ENCODE measurements at regions not wholly inside any gene's neighbourhood (a gene's known extent, or its start where the extent isn't known, plus 50 kb on each side); places are given as distances from the start of the nearest gene placed in this dataset.
"Not testable (repeated sequence)": the region's sequence is repeated elsewhere in the genome, so short reads cannot be mapped to it uniquely, and the experiment has no call there.

DNA sequence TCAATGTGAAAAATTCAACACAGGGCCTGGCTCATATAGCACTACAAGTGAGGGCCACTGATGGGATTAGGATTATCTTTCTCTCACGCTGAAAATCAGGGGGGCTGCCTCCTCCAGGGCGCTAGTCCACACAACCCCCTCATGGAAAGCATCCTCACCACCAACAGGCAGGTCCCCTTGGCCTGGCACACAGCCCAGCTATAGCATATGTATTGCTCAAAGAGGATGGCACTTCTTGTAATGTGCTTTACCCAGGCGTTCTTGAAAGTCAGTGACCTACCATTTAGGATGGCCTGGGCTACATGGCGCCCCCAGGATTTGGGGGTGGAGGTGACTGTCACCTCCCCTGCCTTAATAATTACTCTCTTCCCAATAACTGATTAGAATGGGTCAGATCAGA lies 71.0 kb upstream of the LSM6 start:
- DNase-seq (ENCODE audit: low read depth, low spot score) (no peak), FAIRE-seq (no peak)
- TF ChIP-seq EZH2 (IDR thresholded peaks at IDR 0.05; ENCODE audit: low read length), result no peak
- TF ChIP-seq, protein P1, sequence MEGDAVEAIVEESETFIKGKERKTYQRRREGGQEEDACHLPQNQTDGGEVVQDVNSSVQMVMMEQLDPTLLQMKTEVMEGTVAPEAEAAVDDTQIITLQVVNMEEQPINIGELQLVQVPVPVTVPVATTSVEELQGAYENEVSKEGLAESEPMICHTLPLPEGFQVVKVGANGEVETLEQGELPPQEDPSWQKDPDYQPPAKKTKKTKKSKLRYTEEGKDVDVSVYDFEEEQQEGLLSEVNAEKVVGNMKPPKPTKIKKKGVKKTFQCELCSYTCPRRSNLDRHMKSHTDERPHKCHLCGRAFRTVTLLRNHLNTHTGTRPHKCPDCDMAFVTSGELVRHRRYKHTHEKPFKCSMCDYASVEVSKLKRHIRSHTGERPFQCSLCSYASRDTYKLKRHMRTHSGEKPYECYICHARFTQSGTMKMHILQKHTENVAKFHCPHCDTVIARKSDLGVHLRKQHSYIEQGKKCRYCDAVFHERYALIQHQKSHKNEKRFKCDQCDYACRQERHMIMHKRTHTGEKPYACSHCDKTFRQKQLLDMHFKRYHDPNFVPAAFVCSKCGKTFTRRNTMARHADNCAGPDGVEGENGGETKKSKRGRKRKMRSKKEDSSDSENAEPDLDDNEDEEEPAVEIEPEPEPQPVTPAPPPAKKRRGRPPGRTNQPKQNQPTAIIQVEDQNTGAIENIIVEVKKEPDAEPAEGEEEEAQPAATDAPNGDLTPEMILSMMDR (optimal IDR thresholded peaks at IDR 0.05 in 1 of 3, IDR thresholded peaks at IDR 0.05 in 1 of 3, conservative IDR thresholded peaks at IDR 0.05 in 1 of 3; ENCODE audit: extremely low read depth in 1 of 3, insufficient read depth in 2 of 3, low read length in 3 of 3), result no peak
- no peak overlapping the region for H3K27ac ChIP-seq (ENCODE audit: control insufficient read depth, insufficient read depth, low read length)
- H3K4me3 ChIP-seq (ENCODE audit: control insufficient read depth in 2 of 3, extremely low read depth in 1 of 3, insufficient read depth in 2 of 3, low read depth in 1 of 3, low read length in 3 of 3), result no peak overlapping the region
- H3K79me2 ChIP-seq (ENCODE audit: control insufficient read depth, insufficient read depth, low read length), result no peaks in the 10 kb centered on the region
- no peaks in the 10 kb centered on the region for H3K9me3 ChIP-seq (ENCODE audit: control insufficient read depth, low read depth, low read length)
- dilution Hi-C loops (cut with MboI; ENCODE audit: extremely low pct_ligation_motif_present, low sequenced_read_pairs), result no loop called here
- no peaks in the 10 kb centered on the region for H3K36me3 ChIP-seq (ENCODE audit: control insufficient read depth in 2 of 2, extremely low read depth in 1 of 2, insufficient read depth in 2 of 2, low read length in 2 of 2)
- H3K4me1 ChIP-seq (ENCODE audit: control insufficient read depth, extremely low read depth, insufficient read depth, low read length), result no peaks in the 10 kb centered on the region
- H3K4me2 ChIP-seq (ENCODE audit: control insufficient read depth, extremely low read depth, insufficient read depth, low read depth, low read length), result no peak overlapping the region
- no peaks in the 10 kb centered on the region for H3K27me3 ChIP-seq (ENCODE audit: control insufficient read depth, extremely low read depth, insufficient read depth, low read length)
- no peak overlapping the region for H2AFZ ChIP-seq (ENCODE audit: control insufficient read depth, low read length)
- H3K9ac ChIP-seq (ENCODE audit: control insufficient read depth, extremely low read depth, insufficient read depth, low read length), result no peak overlapping the region
- no peaks in the 10 kb centered on the region for H4K20me1 ChIP-seq (ENCODE audit: control insufficient read depth, extremely low read depth, insufficient read depth, low read length)
- H3K9me1 ChIP-seq (ENCODE audit: control insufficient read depth, extremely low read depth, insufficient read depth, low read length), result no peaks in the 10 kb centered on the region

DNA sequence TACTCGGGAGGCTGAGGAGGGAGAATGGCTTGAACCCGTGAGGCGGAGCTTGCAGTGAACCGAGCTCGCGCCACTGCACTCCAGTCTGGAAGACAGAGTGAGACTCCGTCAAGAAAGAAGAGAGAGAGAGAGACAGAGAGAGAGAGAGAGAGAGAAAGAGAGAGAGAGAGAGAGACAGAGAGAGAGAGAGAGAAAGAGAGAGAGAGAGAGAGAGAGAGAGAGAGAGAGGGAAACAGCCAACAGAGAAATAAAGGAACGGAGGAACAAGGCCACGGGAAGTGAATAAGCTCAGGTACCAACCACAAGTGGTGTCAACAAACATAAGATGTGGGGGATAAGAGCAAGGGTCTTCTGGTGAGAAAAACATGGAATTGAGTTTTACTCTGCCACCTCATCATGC lies 71.5 kb upstream of the LSM6 start:
- DNase-seq (ENCODE audit: low read depth, low spot score); dilution Hi-C loops (cut with MboI; ENCODE audit: extremely low pct_ligation_motif_present, low sequenced_read_pairs): not testable (repeated sequence)

DNA sequence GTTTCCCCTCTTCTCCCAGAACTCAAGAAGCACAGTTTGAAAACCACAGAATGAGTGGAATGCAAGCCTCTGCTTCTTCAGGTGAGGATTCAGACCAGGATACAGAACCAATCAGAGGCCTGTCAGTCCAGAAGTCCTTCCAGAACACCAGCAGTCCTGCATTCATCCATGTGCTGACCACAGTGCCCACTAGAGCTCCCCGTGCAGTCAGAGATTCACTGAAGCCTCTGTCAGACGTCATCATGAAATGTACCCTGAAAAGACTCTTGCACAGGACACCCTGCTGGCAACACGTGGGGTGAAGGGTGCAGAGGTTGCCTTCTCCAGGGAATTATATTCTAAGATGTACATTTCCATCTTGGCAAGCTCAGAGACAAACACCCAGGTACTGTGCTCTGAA lies 75.9 kb upstream of the LSM6 start:
- no peaks in the 10 kb centered on the region for H3K9me3 ChIP-seq (ENCODE audit: control insufficient read depth, low read depth, low read length)
- H3K36me3 ChIP-seq (ENCODE audit: control insufficient read depth in 2 of 2, extremely low read depth in 1 of 2, insufficient read depth in 2 of 2, low read length in 2 of 2), result no peaks in the 10 kb centered on the region
- H3K27ac ChIP-seq (ENCODE audit: control insufficient read depth, insufficient read depth, low read length), result no peak overlapping the region
- H3K9me1 ChIP-seq (ENCODE audit: control insufficient read depth, extremely low read depth, insufficient read depth, low read length), result no peaks in the 10 kb centered on the region
- no peak for TF ChIP-seq EZH2 (IDR thresholded peaks at IDR 0.05; ENCODE audit: low read length)
- TF ChIP-seq, protein P1 (optimal IDR thresholded peaks at IDR 0.05 in 1 of 3, IDR thresholded peaks at IDR 0.05 in 1 of 3, conservative IDR thresholded peaks at IDR 0.05 in 1 of 3; ENCODE audit: extremely low read depth in 1 of 3, insufficient read depth in 2 of 3, low read length in 3 of 3), result no peak
- H2AFZ ChIP-seq (ENCODE audit: control insufficient read depth, low read length), result no peak overlapping the region
- no peak overlapping the region for H3K4me3 ChIP-seq (ENCODE audit: control insufficient read depth in 2 of 3, extremely low read depth in 1 of 3, insufficient read depth in 2 of 3, low read depth in 1 of 3, low read length in 3 of 3)
- H4K20me1 ChIP-seq (ENCODE audit: control insufficient read depth, extremely low read depth, insufficient read depth, low read length), result no peaks in the 10 kb centered on the region
- no peaks in the 10 kb centered on the region for H3K79me2 ChIP-seq (ENCODE audit: control insufficient read depth, insufficient read depth, low read length)
- no peak overlapping the region for H3K4me2 ChIP-seq (ENCODE audit: control insufficient read depth, extremely low read depth, insufficient read depth, low read depth, low read length)
- DNase-seq (ENCODE audit: low read depth, low spot score) (no peak), FAIRE-seq (no peak)
- H3K27me3 ChIP-seq (ENCODE audit: control insufficient read depth, extremely low read depth, insufficient read depth, low read length), result no peaks in the 10 kb centered on the region
- no peak overlapping the region for H3K9ac ChIP-seq (ENCODE audit: control insufficient read depth, extremely low read depth, insufficient read depth, low read length)
- H3K4me1 ChIP-seq (ENCODE audit: control insufficient read depth, extremely low read depth, insufficient read depth, low read length), result no peaks in the 10 kb centered on the region
- dilution Hi-C loops (cut with MboI; ENCODE audit: extremely low pct_ligation_motif_present, low sequenced_read_pairs), result no loop called here

More for the DNA sequence above, 71.5 kb upstream of the LSM6 start:
- not testable (repeated sequence) for FAIRE-seq; H2AFZ ChIP-seq (ENCODE audit: control insufficient read depth, low read length); H3K9me1 ChIP-seq (ENCODE audit: control insufficient read depth, extremely low read depth, insufficient read depth, low read length); H3K4me2 ChIP-seq (ENCODE audit: control insufficient read depth, extremely low read depth, insufficient read depth, low read depth, low read length); H4K20me1 ChIP-seq (ENCODE audit: control insufficient read depth, extremely low read depth, insufficient read depth, low read length); H3K4me1 ChIP-seq (ENCODE audit: control insufficient read depth, extremely low read depth, insufficient read depth, low read length); H3K4me3 ChIP-seq (ENCODE audit: control insufficient read depth in 2 of 3, extremely low read depth in 1 of 3, insufficient read depth in 2 of 3, low read depth in 1 of 3, low read length in 3 of 3); H3K79me2 ChIP-seq (ENCODE audit: control insufficient read depth, insufficient read depth, low read length); H3K27me3 ChIP-seq (ENCODE audit: control insufficient read depth, extremely low read depth, insufficient read depth, low read length); H3K9ac ChIP-seq (ENCODE audit: control insufficient read depth, extremely low read depth, insufficient read depth, low read length); H3K27ac ChIP-seq (ENCODE audit: control insufficient read depth, insufficient read depth, low read length); H3K36me3 ChIP-seq (ENCODE audit: control insufficient read depth in 2 of 2, extremely low read depth in 1 of 2, insufficient read depth in 2 of 2, low read length in 2 of 2); H3K9me3 ChIP-seq (ENCODE audit: control insufficient read depth, low read depth, low read length)

Measured in keratinocyte (primary cell).